GM12872 (cell line): ENCODE measurements at regions not wholly inside any gene's neighbourhood (a gene's known extent, or its start where the extent isn't known, plus 50 kb on each side); places are given as distances from the start of the nearest gene placed in this dataset.

Source experiments
- CTCF ChIP-seq: IDR thresholded peaks from 3 replicates; pipeline ENCODE4 v1.5.1; 2011; ENCODE audit warnings: low read depth, mild to moderate bottlenecking, low read length, moderate library complexity; ENCODE audit not compliant: insufficient read depth

GRCh38 chr14:81759541-81759940 is 225.9 kb upstream of the SEL1L start:
- no peak for TF ChIP-seq CTCF

- TF ChIP-seq CTCF, result no peak
These were observed 232.1 kb upstream of the SEL1L start for GRCh38 chr14:81765651-81766275.

DNA sequence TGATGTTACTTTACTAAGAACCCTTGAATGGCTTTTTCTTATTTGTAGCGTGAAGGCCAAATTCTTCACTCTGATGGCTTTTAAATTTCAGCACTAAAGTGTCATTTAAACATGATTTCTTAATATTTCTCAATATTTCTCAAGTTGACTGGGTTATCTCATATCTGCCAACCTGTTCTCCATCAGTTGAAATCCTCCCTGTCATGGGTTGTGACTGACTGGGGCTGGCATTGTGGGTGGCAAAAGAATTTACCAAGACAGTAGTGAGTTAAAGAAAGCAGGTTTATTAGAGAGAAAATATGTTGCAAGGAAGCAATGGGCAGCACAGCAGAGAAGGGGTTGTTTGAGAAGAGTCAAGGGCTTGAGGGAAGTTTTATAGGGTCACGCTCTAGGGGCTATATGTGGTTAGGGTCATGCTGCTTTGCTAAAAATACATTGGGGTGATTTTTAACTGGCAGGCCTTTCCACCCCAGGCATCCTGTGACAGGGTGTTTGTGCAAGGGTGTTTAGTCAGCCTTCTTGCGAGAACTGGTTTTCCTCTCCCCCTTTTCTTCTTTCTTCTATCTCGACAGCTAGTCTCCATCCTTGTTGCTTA is 232.8 kb upstream of the SEL1L start:
- no peak for TF ChIP-seq CTCF

- TF ChIP-seq CTCF, result no peak
These were observed 233.8 kb upstream of the SEL1L start for GRCh38 chr14:81767266-81767995.

DNA sequence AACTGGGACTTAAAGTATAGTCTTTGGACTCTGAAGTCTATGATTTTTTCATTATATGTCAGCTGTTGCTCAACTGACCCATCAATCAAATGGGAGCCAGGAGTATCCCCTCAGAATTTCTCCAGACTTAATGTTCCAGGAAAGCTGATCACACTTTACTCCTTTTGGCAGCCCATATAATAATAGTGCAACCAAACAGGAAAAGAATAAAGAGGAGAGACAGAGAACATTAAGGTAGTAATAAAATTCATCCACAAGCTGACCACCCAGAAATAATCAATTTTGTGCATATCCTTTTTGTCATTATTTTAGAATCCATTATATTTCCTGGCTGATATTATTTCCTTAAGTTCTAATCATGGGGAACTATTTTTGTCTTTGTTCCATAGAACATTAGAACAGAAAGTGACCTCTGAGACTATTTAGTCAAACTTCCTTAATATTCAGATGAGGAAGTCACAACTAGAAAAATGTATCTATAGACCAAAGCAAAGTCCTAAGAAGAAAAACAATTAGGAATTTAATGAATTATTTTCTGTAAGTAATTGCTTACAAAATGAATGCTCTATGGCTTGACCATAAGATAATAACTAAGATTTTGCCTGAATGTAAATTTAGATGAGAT is 238.1 kb upstream of the SEL1L start:
- TF ChIP-seq CTCF, result no peak

GRCh38 chr14:81772381-81772780 is 238.7 kb upstream of the SEL1L start:
- TF ChIP-seq CTCF, result no peak

DNA sequence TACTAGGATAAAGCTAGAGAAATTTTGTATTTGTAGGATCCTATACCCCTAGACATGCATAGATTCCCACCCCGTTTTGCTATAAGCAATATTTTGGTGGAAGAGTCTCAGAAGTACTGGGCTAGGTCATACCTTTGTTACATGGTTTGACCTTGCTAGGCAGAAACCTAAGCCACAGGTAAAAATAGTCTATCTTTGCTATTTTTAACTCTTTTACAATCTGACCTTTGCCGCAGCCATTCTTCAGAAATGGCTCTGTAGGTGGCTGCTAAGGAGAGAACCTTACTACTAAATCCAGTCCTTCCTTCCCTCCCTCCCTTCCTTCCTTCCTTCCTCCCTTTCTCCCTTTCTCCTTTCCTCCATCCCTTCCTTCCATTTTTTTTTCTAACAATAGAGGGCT is 242.9 kb upstream of the SEL1L start:
- no peak for TF ChIP-seq CTCF
